GM18520 (cell line): ENCODE measurements at regions not wholly inside any gene's neighbourhood (a gene's known extent, or its start where the extent isn't known, plus 50 kb on each side); places are given as distances from the start of the nearest gene placed in this dataset.
"Not testable (repeated sequence)": the region's sequence is repeated elsewhere in the genome, so short reads cannot be mapped to it uniquely, and the experiment has no call there.

Experiments used
- ATAC-seq: cut with Tn5 transposase; IDR thresholded peaks from one replicate; pipeline ENCODE4 v1.9.1; 2021; ENCODE audit not compliant: unreplicated experiment

DNA sequence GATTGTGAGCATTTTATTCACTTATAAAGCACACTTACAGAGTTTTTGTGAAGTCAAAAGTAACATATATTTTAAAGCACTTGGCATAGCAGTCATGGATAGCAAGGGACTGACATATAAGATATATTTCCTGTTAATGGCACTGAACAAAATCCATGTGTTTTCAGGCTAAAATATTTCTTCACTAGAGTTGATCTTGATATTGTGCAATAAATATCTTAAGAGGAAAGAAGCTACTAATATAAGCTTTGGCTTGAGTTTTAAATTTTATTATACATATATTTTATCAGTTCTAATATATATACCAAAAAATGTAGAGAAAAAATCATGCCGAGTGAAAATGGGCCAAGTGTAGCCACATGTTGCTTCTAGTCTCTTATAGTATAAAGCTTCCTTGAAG lies 189.7 kb upstream of the DPP10 start:
- ATAC-seq: no peak

GRCh38 chr2:114254875-114255274 lies 187.6 kb upstream of the DPP10 start:
- ATAC-seq: no peak

GRCh38 chr2:114259389-114259788 lies 183.1 kb upstream of the DPP10 start:
- ATAC-seq: no peak

- no peak for ATAC-seq
Observed at GRCh38 chr2:114261366-114261765, 181.1 kb upstream of the DPP10 start.

- no peak for ATAC-seq
Observed at GRCh38 chr2:114265261-114265660, 177.2 kb upstream of the DPP10 start.

- ATAC-seq: no peak
Observed at GRCh38 chr2:114274957-114275356, 167.5 kb upstream of the DPP10 start.

GRCh38 chr2:114281188-114281587 lies 161.3 kb upstream of the DPP10 start:
- ATAC-seq: no peak

- ATAC-seq: no peak
Observed at GRCh38 chr2:114283774-114284173, 158.7 kb upstream of the DPP10 start.

DNA sequence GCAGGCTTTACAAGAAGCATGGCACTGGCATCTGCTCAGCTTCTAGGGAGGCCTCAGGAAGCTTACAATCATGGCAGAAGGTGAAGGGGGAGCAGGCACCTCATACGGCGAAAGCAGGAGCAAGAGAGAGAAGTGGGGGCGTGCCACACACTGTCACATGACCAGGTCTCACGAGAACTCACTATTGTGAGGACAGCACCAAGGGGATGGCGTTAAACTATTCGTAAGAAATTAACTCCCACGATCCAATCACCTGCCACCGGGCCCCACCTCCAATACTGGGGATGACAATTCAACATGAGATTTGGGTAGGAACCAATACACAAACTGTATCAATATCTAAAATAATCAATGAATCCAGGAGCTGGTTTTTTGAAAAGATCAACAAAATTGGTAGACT lies 156.0 kb upstream of the DPP10 start:
- ATAC-seq: no peak

GRCh38 chr2:114293355-114293754 lies 149.1 kb upstream of the DPP10 start:
- ATAC-seq: no peak

- no peak for ATAC-seq
Observed at GRCh38 chr2:114294741-114295140, 147.7 kb upstream of the DPP10 start.

- ATAC-seq: not testable (repeated sequence)
Observed at GRCh38 chr2:114300351-114300750, 142.1 kb upstream of the DPP10 start.

DNA sequence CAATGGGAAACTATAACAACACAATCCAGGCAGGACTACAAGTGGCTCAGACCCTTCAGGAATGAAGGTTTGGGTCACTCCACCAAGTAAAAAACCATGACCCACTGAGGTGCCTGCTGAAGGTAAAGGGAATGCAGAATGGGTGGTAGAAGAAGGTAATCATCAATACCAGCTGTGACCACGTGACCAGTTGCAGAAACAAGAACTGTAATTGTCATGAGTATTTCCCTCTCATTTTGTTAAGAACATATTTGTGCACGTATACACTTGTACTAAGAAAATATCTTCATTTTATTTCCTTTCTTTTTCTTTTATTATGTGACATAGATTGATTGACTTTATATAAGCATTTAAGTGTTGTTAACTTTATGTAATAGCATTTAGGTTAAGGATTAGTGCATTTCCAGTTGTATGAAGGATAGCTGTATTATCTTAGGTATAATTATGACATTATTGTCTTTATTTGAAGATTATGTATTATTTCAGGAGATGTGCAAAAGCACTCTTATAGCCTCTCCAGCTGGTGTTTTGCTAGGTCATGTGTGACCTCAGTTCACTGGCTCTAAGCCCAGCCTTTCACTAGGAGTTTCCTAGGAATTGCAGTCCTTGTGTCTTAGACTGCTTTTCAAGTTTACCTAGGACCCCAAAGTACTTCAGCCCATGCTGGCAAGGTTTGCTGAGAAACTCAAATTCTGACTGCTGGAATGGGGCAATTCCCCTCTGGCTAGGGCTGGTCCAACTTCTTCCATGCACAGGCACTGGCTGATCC lies 125.7 kb upstream of the DPP10 start:
- ATAC-seq: no peak

- ATAC-seq: no peak
Observed at GRCh38 chr2:114330594-114330993, 111.8 kb upstream of the DPP10 start.

DNA sequence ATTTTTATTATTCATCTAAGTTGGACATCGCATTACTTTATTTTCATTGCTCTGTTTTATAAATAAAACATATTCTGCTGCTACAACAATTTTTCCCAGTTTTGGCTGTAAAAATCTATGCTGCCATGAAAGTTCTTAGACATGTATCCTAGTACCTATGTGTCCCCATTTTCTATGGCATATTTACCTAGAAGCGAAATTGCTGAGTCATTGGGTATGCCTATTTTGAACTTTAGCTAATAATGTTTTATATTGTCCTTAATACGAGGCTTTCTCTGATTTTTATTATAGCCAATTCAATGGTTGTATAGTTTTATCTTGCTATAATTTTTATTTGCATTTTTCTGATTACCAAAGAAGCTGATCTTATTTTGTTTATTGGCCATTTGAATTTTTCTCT lies 110.5 kb upstream of the DPP10 start:
- ATAC-seq: no peak

DNA sequence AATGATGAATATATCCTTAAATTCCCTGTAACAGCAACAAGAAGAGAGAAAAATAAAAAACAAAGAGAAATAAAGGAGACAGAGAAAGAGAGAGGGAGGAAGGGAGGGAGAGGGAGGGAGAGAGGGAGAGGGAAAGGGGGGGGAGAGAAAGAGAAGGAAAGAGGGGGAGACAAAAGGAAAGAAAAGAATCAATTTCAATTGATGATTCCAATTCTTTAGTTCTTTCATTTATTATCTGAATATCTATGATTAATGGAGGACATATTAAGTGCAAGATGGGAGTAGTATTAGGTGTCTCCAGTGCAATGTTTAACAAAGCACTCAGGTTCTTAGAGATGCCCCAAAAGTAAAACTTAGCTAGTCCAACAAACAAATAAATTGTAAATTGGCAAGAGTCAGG lies 97.2 kb upstream of the DPP10 start:
- ATAC-seq: no peak

DNA sequence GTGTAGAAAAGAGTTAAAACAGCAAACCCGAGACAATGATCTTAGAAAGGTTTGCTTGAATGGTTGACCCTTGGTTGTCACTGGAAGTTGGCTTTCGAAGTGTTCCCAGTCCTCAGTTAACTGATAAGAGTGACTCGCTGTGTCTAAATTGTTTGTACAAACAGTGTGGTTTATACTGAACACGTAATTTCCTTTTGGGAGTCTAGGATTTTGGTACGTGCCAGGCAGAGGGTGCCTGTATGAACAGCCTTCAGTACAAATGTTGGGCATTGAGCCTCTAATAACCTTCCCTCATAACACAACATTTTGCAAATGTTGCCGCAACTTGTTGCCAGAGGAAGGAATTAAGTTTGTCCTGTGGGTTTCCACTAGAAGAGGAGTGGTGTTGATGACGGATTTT lies 95.8 kb upstream of the DPP10 start:
- ATAC-seq: no peak

GRCh38 chr2:114350186-114350725 lies 92.2 kb upstream of the DPP10 start:
- ATAC-seq: no peak

GRCh38 chr2:114352988-114353387 lies 89.5 kb upstream of the DPP10 start:
- ATAC-seq: no peak

DNA sequence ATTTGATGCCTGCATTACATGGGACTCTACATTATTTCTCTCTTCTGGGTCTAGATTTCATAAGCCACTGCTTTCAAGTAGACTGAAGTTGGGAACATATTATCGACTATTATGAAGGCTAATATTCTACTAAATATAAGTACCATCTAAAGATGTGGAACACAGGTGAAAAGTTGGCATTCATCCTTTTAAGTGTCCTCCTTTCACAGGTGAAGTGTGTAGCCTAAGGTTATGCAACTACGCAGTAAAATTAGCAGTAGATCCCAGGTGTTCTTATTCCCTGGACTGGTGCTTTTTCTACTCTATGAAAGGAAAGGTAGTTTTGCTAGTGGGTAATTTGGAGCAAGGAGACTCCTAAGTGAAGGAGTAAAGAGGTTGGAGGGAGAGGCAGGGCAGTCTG lies 88.2 kb upstream of the DPP10 start:
- no peak for ATAC-seq

DNA sequence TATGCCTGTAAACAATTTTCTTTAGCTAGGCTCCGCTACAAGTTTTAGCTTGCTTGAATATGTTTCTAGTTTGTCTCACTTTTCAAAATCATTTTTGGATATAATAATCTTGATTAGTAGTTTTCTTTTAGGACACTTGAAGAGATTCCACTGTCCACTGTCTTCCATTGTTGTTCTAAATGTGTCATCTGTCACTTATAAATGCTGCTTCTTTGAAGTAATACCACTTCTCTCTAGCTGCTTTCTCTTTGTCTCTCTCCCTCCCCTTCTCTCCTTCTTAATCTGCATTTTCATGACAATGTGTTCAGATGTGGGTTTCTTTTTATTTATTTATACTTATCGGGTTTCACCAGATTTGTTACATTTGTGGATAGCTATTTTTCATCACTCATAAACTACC lies 73.7 kb upstream of the DPP10 start:
- no peak for ATAC-seq

DNA sequence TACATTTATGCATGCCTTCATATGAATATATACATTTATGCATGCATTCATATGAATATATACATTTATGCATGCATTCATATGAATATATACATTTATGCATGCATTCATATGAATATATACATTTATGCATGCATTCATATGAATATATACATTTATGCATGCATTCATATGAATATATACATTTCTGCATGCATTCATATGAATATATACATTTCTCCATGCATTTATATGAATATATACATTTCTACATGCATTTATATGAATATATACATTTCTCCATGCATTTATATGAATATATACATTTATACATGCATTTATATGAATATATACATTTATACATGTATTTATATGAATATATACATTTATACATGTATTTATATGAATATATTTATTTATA lies 70.7 kb upstream of the DPP10 start:
- not testable (repeated sequence) for ATAC-seq

DNA sequence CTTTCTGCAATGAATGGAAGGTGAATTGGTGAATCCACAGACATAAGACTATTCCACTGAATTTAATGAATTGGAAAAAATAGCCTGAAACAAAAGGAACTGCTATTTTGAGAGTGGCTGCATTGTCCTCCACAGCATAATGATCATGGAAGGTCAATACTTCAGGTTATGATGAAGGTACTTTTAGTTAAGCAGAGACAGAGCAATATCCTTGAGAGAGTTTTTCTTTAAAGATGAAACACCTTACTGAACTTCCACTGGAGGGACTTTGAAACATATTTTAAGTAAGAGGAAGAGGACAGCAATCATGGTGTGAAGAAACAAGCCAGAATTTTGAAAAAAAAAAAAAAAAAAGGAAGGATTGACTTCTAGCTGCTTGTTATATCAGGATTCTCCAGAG lies 68.8 kb upstream of the DPP10 start:
- no peak for ATAC-seq
